Mesenchymal stem cell (in vitro differentiated cells and primary cell): ENCODE measurements at regions not wholly inside any gene's neighbourhood (a gene's known extent, or its start where the extent isn't known, plus 50 kb on each side); places are given as distances from the start of the nearest gene placed in this dataset.

Source experiments
- DNase-seq: peaks from one replicate; pipeline ENCODE4 v3.0.0-alpha.2; 2013
- H2AFZ ChIP-seq: one replicate; pipeline ENCODE4 v1.6.1; 2013; ENCODE audit warnings: low read depth, mild to moderate bottlenecking, control low read depth, inconsistent platforms, low read length, moderate library complexity
- H2AK5ac ChIP-seq: 2 replicates; pipeline ENCODE4 v1.6.1; 2013; ENCODE audit warnings: low read length, moderate library complexity, mild to moderate bottlenecking, inconsistent platforms; ENCODE audit not compliant: severe bottlenecking
- H2BK120ac ChIP-seq: one replicate; pipeline ENCODE4 v1.6.1; 2013; ENCODE audit warnings: low read depth, mild to moderate bottlenecking, inconsistent platforms, low read length, moderate library complexity
- H2BK12ac ChIP-seq, 2 experiments: one replicate each; pipeline ENCODE4 v1.6.1; 2013; ENCODE audit warnings: inconsistent platforms in 2 of 2, low read length in 2 of 2, mild to moderate bottlenecking in 2 of 2, moderate library complexity in 2 of 2, control low read depth in 1 of 2
- H2BK15ac ChIP-seq: one replicate; pipeline ENCODE4 v1.6.1; 2013; ENCODE audit warnings: mild to moderate bottlenecking, low read depth, inconsistent platforms; ENCODE audit not compliant: poor library complexity, severe bottlenecking
- H2BK5ac ChIP-seq: 2 replicates; pipeline ENCODE4 v1.6.1; 2013; ENCODE audit warnings: low read depth, mild to moderate bottlenecking, low read length, control low read depth, inconsistent platforms; ENCODE audit not compliant: poor library complexity, severe bottlenecking
- H3K14ac ChIP-seq, 2 experiments: one replicate each; pipeline ENCODE4 v1.6.1; 2013; ENCODE audit warnings: inconsistent platforms in 2 of 2, low read length in 2 of 2, control low read depth in 1 of 2, mild to moderate bottlenecking in 1 of 2, moderate library complexity in 1 of 2
- H3K18ac ChIP-seq, 2 experiments: one replicate each; pipeline ENCODE4 v1.6.1; 2013; ENCODE audit warnings: inconsistent platforms in 2 of 2, low read length in 2 of 2, control low read depth in 1 of 2, low read depth in 1 of 2, mild to moderate bottlenecking in 1 of 2
- H3K23ac ChIP-seq, 2 experiments: one replicate each; pipeline ENCODE4 v1.6.1; 2013; ENCODE audit warnings: inconsistent platforms in 2 of 2, low read length in 2 of 2, mild to moderate bottlenecking in 2 of 2, moderate library complexity in 2 of 2, control low read depth in 1 of 2
- H3K27ac ChIP-seq: 2 replicates; pipeline ENCODE4 v1.5.1; 2013; ENCODE audit warnings: mild to moderate bottlenecking, moderate library complexity, low read length, control low read depth, inconsistent platforms; ENCODE audit not compliant: poor library complexity, severe bottlenecking
- H3K27me3 ChIP-seq, 2 experiments: 2 replicates each; pipeline versions ENCODE4 v1.6.1 to v1.7.0; 2013; ENCODE audit warnings: low read length in 2 of 2, mild to moderate bottlenecking in 2 of 2, moderate library complexity in 2 of 2, control low read depth in 1 of 2, inconsistent platforms in 1 of 2; ENCODE audit not compliant: control insufficient read depth in 1 of 2, insufficient read depth in 1 of 2
- H3K36me3 ChIP-seq, 2 experiments: 2 replicates each; pipeline versions ENCODE4 v1.6.1 to v1.7.0; 2013; ENCODE audit warnings: low read length in 2 of 2, control low read depth in 1 of 2, inconsistent platforms in 1 of 2, low read depth in 1 of 2, mild to moderate bottlenecking in 1 of 2; ENCODE audit not compliant: insufficient read depth in 2 of 2, control insufficient read depth in 1 of 2
- H3K4ac ChIP-seq, 2 experiments: one replicate each; pipeline ENCODE4 v1.6.1; 2013; ENCODE audit warnings: inconsistent platforms in 2 of 2, low read length in 2 of 2, mild to moderate bottlenecking in 2 of 2, moderate library complexity in 2 of 2, control low read depth in 1 of 2, low read depth in 1 of 2
- H3K4me1 ChIP-seq: 2 replicates; pipeline ENCODE4 v1.6.1; 2013; ENCODE audit warnings: low read depth, low read length, control low read depth; ENCODE audit not compliant: control insufficient read depth, insufficient read depth
- H3K4me2 ChIP-seq: 2 replicates; pipeline ENCODE4 v1.6.1; 2013; ENCODE audit warnings: low read length, mild to moderate bottlenecking, inconsistent platforms; ENCODE audit not compliant: poor library complexity, severe bottlenecking
- H3K4me3 ChIP-seq, 2 experiments: 2 replicates each; pipeline versions ENCODE4 v1.5.1 to v1.7.0; 2013; ENCODE audit warnings: low read length in 2 of 2, mild to moderate bottlenecking in 2 of 2, control low read depth in 1 of 2, low read depth in 1 of 2; ENCODE audit not compliant: insufficient read depth in 1 of 2
- H3K79me1 ChIP-seq: replicated peaks from 2 replicates; pipeline ENCODE4 v1.6.1; 2013; ENCODE audit warnings: mild to moderate bottlenecking, control low read depth, low read length, inconsistent platforms; ENCODE audit not compliant: poor library complexity, severe bottlenecking
- H3K9ac ChIP-seq: 2 replicates; pipeline ENCODE4 v1.7.0; 2013; ENCODE audit warnings: mild to moderate bottlenecking, low read length, moderate library complexity
- H3K9me3 ChIP-seq: 2 replicates; pipeline ENCODE4 v1.7.0; 2013; ENCODE audit warnings: mild to moderate bottlenecking, low read length; ENCODE audit not compliant: control insufficient read depth
- H4K8ac ChIP-seq: one replicate; pipeline ENCODE4 v1.6.1; 2013; ENCODE audit warnings: inconsistent platforms, mild to moderate bottlenecking, low read length, moderate library complexity
- H4K91ac ChIP-seq: one replicate; pipeline ENCODE4 v1.6.1; 2013; ENCODE audit warnings: mild to moderate bottlenecking, low read length, inconsistent platforms
- WGBS: methylation state at CpG from one replicate; pipeline ENCODE4 v1.1.7; 2013; ENCODE audit warnings: mixed read lengths; 5-methylcytosine and 5-hydroxymethylcytosine counted together

DNA sequence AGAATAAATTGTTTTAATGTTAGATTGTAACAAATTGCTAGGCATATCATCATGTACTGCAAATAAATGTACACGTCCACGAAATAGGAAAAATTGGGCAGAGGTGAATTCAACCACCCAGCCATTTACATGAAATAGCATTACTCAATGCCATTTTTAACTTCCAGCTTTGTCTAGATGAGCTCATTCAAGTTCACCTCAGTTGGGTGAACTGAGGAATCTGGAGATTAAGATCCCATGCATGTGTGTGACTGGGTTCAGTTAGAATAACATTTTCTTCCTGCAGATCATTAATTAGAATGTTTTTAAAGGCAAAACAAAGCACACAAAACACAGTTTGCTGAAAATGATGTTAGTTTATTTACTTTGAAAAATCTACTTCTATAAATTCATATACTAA, 767.8 kb upstream of the GOLIM4 start:
- Histone ChIP-seq H3K14ac (no peak overlapping the region), H3K9me3 (no peaks in the 10 kb centered on the region), H4K8ac (no peak overlapping the region), H2BK120ac (no peak overlapping the region), H3K27ac (peak overlapping the region; percentile 49), H3K4me2 (no peak overlapping the region), H3K27me3 (peaks cover 0 to 16% of the 10 kb centered on the region in 2 experiments), H3K36me3 (no peaks in the 10 kb centered on the region), H3K23ac (no peak overlapping the region), H3K4ac (no peak overlapping the region), H3K79me1 (no peaks in the 10 kb centered on the region), H3K9ac (no peak overlapping the region), H3K4me3 (no peak overlapping the region), H2AK5ac (no peak overlapping the region), H4K91ac (no peak overlapping the region), H3K4me1 (peaks cover 3% of the 10 kb centered on the region), H2AFZ (no peak overlapping the region), H2BK5ac (no peak overlapping the region), H2BK12ac (no peak overlapping the region), H2BK15ac (no peak overlapping the region), H3K18ac (no peak overlapping the region)
- DNase-seq, result no peak
- WGBS, result no CpG with 5 or more reads among the region's 2 CpGs

- Histone ChIP-seq H4K91ac (no peak overlapping the region), H3K18ac (no peak overlapping the region), H3K23ac (no peak overlapping the region), H3K14ac (no peak overlapping the region), H3K4me3 (no peak overlapping the region), H4K8ac (no peak overlapping the region), H2BK12ac (no peak overlapping the region), H2BK5ac (no peak overlapping the region), H3K4me1 (peaks cover 3% of the 10 kb centered on the region), H3K4ac (no peak overlapping the region), H2BK120ac (no peak overlapping the region), H3K27ac (peak overlapping the region; percentile 43), H3K9me3 (no peaks in the 10 kb centered on the region), H2BK15ac (no peak overlapping the region), H3K36me3 (no peaks in the 10 kb centered on the region), H3K9ac (no peak overlapping the region), H3K4me2 (no peak overlapping the region), H2AK5ac (no peak overlapping the region), H2AFZ (no peak overlapping the region), H3K79me1 (no peaks in the 10 kb centered on the region), H3K27me3 (peaks cover 0 to 12% of the 10 kb centered on the region in 2 experiments)
- WGBS, result 74% methylated on average over 1 of the region's 1 CpG
- no peak for DNase-seq
Measured at GRCh38 chr3:168862466-168862865, 766.7 kb upstream of the GOLIM4 start.

DNA sequence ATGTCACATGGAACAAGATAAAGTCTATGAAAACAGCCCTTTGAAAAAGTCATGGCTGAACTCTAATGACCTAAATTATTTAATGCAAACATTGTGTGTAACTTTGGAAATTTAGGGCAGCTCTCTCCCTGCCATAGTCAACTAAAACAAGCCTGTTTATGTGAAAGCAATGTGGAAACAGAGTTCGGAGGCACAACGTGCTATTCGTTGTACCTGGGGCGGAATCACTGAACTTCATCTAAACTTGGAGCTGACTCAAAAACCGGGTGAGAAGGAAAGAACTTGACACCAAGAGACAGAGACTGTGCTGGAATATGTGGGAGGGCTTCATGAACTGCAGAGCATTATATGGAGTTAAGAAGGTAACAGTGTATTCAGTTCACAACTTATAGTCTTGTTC, 764.9 kb upstream of the GOLIM4 start:
- H3K79me1 ChIP-seq, result no peaks in the 10 kb centered on the region
- 98% methylated on average over 5 of the region's 5 CpGs for WGBS
- H3K36me3 ChIP-seq, result no peaks in the 10 kb centered on the region
- no peak for DNase-seq
- no peak overlapping the region for H2AFZ ChIP-seq
- H2BK120ac ChIP-seq, result no peak overlapping the region
- H2BK15ac ChIP-seq, result no peak overlapping the region
- H3K4me1 ChIP-seq, result peaks cover 3% of the 10 kb centered on the region
- no peak overlapping the region for H3K4me2 ChIP-seq
- no peak overlapping the region for H3K4ac ChIP-seq
- peaks cover 0 to 9% of the 10 kb centered on the region in 2 experiments for H3K27me3 ChIP-seq
- no peak overlapping the region for H3K23ac ChIP-seq
- no peak overlapping the region for H2BK5ac ChIP-seq
- no peaks in the 10 kb centered on the region for H3K9me3 ChIP-seq
- H4K8ac ChIP-seq, result no peak overlapping the region
- H3K27ac ChIP-seq, result no peak overlapping the region
- H2AK5ac ChIP-seq, result no peak overlapping the region
- no peak overlapping the region for H3K18ac ChIP-seq
- no peak overlapping the region for H3K4me3 ChIP-seq
- no peak overlapping the region for H3K14ac ChIP-seq
- H2BK12ac ChIP-seq, result no peak overlapping the region
- H4K91ac ChIP-seq, result no peak overlapping the region
- H3K9ac ChIP-seq, result no peak overlapping the region

DNA sequence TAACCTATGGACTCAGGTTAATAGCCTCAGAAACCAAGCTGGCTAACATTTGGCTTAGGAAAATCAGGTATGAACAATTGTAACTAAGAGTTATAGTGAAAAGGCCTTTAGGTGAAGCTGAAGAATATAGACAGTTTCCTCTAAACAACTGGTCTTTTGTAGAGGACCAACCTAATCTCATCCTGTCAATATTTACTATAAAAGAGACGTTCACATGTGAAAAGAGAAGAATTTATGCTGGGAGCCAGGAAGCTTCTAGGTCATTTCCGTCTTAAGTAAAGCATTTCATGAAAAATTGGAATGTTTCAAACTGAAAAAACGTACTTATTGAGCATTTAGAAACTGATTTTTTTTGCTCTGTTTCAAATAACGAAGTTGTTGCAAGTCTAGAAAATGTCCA, 764.3 kb upstream of the GOLIM4 start:
- no peaks in the 10 kb centered on the region for H3K9me3 ChIP-seq
- no peaks in the 10 kb centered on the region for H3K36me3 ChIP-seq
- H3K14ac ChIP-seq, result no peak overlapping the region
- H4K91ac ChIP-seq, result no peak overlapping the region
- peaks cover 0 to 9% of the 10 kb centered on the region in 2 experiments for H3K27me3 ChIP-seq
- no peak overlapping the region for H2AFZ ChIP-seq
- no peak overlapping the region for H2BK120ac ChIP-seq
- H3K18ac ChIP-seq, result no peak overlapping the region
- no peak overlapping the region for H3K4me2 ChIP-seq
- H4K8ac ChIP-seq, result no peak overlapping the region
- peaks cover 3% of the 10 kb centered on the region for H3K4me1 ChIP-seq
- H2AK5ac ChIP-seq, result no peak overlapping the region
- H2BK5ac ChIP-seq, result no peak overlapping the region
- DNase-seq, result no peak
- no peak overlapping the region for H3K4me3 ChIP-seq
- H3K4ac ChIP-seq, result no peak overlapping the region
- WGBS, result 69% methylated on average over 2 of the region's 4 CpGs
- no peak overlapping the region for H2BK12ac ChIP-seq
- no peak overlapping the region for H3K27ac ChIP-seq
- H2BK15ac ChIP-seq, result no peak overlapping the region
- H3K9ac ChIP-seq, result no peak overlapping the region
- no peak overlapping the region for H3K23ac ChIP-seq
- no peaks in the 10 kb centered on the region for H3K79me1 ChIP-seq
